Right ventricle myocardium superior (tissue), 1 donor: ENCODE measurements at regions not wholly inside any gene's neighbourhood (a gene's known extent, or its start where the extent isn't known, plus 50 kb on each side); places are given as distances from the start of the nearest gene placed in this dataset.

Experiments used
- ATAC-seq: fragments of 200-7000 bp; cut with Tn5 transposase; one replicate; pipeline ENCODE4 v1.9.1; 2020; ENCODE audit warnings: mild to moderate bottlenecking; ENCODE audit not compliant: poor library complexity
- DNase-seq: peaks from one replicate; pipeline ENCODE4 v3.0.0-alpha.2; 2020
- intact Hi-C: fragments of 100-400 bp; cut with DNase I; formaldehyde crosslinking; loops from one replicate; pipeline ENCODE4 v1.11.2; 2022
- donor health status: DM: no; HTN: yes; CAD: no; lungs with severe emphysema.

DNA sequence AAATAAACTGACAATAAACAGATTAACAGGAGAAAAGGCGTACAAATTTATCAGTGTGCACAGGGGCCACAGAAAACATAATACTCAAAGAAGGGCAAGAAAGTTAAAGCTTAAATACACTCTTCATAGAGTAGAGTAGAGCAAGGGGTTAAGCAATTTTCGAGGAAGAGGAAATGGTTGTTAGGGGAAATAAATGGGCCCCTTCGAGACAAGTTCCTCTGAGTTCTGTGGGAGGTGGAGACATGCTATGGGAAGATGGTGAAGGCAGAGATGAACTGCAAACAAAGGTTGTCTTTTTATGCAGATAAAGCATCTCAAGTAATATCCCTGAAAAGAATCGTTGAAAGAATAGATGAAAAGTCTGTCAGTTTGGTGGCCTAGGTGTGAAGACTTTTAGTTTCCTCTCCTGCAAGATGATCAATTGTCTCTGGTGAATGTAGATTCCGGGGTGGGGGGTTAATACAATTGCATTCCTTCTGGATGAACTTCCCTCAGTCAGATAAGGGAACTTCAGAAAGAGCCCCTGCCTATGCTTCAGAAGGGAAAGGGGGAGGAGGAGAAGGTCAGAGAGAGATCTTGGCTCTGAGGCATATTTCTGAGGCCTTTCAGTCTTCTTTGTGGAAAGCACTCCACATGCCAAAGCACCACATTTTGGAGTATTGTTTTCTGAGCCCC, 127.0 kb downstream of the METTL4 start:
- intact Hi-C loops = no loop called here
- ATAC-seq (no peak), DNase-seq (no peak)

DNA sequence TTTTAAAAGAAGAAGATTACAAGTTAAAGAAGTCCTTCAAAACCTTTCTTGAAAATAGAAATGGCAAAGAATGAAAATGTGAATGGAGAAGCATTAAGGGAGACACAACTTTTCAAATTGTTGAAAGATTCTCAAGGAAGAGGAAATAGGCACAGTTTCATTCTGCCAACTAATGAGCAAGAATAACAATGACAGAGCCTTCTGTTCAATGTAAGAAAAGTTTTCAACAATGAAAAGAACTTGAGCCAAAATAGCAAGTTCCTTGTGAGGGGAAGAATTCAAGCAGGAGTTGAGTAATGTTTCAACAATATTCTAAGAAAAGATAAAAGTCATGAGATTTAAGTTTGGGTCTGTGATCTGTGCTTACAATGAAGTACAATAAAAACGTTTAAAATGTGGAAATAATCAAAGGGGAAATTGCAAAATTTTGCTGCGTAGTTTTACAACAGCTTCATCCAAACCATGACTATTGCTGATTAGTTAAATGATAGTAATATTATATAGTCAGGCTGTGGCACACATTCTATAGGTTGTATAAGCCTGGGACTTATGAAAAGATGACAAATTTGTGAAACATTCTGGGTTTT, 122.6 kb downstream of the METTL4 start:
- DNase-seq (no peak), ATAC-seq (no peak)
- intact Hi-C loops = no loop called here

DNA sequence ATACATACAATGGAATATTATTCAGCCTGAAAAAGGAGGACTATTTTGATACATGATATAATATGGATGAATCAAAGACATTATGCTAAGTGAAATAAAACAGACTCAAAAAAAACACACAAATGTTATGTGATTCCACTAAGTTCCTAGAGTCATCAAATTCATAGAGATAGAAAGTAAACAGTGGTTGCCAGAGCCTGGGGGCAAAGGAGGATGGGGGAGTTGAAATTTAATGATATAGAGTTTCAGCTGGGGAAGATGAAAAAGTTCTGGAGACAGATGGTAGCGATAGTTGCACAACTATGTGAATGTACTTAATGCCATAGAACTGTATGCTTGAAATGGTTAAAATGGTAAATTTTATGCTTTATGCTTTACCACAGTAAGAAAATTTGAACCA, 119.7 kb downstream of the METTL4 start:
- DNase-seq (no peak), ATAC-seq (no peak)
- intact Hi-C loops = no loop called here

DNA sequence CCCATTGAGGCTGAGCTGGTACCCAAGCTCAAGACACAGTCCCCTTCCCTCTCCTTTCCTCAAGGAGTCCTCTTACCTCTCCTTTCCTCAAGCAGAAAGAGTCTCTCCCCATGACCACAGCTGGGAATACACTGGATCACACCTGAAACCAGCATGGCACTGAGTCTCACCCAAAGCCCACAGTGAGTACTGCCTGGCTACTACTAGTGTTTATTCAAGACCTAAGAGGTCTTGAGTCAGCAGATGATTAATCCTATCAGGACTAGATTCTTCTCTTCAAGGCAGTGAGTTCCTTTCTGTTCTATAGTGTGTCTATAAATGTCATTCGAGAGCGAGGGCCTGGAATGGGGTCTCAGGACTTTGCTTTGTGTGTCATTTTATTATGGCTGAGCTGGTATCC, 111.4 kb downstream of the METTL4 start:
- no peak for DNase-seq
- intact Hi-C loops = no loop called here
- ATAC-seq = no peak

DNA sequence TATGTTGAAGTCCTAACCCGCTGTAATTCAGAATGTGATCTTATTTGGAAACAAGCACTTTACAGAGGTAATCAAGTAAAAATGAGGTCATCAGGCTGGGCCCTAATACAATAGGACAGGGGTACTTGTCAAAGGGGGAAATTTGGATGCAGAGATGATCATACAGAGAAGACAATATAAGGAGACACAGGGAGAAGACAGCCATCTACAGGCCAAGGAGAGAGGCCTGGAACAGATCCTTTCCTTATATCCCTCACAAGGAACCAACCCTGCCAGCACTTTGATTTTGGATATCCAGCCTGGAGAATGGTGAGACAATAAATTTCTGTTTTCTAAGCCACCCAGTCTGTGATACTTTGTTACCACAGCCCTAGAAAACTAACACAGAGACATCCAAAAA, 104.3 kb downstream of the METTL4 start:
- intact Hi-C loops = no loop called here
- ATAC-seq (no peak), DNase-seq (no peak)

DNA sequence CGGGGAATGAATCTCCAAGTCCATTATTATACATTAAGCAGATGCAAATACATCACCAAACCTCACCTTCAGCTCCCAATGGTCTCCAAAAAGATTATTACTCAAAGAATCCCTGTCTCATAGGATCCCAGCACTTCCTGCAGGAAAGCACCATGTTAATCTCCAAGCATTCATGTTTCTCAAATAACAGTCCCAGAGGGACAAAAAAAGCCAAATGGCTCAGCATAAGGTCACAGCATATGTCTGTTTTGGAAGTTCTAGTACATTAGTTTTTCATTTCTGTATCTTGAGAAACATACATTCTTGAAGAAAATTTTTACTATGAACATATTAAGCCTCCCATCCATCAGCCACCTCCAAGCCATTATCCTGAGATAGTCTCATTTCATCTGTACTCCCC, 103.3 kb downstream of the METTL4 start:
- intact Hi-C loops = no loop called here
- DNase-seq = no peak

DNA sequence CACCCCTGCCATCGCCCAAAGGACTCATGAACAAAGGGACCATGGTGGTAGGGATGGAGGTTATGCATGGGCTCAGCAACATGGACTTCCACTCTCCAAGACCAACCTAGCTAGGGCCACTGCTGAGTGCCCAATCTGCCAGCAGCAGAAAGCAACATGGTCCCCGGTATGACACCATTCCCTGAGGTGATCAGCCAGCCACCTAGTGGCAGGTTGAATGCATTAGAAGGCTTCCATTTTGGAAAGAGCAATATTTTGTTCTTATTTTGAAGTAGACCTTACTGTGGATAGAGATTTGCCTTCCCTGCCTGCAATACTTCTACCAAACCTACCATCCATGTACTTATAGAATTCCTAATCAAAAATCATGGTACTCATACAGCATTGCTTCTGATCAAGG, 99.8 kb downstream of the METTL4 start:
- ATAC-seq (no peak), DNase-seq (no peak)
- intact Hi-C loops = no loop called here

More for the DNA sequence above, 103.3 kb downstream of the METTL4 start:
- no peak for ATAC-seq

DNA sequence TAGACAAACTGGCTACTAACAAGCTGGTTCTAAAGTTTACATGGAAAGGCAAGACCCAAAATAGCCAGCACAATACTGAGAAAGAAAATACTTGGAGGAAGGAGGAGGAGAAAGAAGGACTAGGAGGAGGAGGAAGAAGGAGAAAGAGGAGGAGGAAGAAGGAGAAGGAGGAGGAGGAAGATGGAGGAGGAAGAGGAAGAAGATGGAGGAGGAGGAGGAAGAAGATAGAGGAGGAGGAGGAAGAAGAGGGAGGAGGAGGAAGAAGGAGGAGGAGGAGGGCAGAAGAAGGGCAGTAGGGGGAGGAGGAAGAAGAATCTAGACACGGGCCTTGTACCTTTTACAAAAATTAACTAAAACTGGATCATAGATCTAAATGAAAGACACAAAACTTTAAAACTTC, 92.6 kb downstream of the METTL4 start:
- intact Hi-C loops = no loop called here
- no peak for ATAC-seq

DNA sequence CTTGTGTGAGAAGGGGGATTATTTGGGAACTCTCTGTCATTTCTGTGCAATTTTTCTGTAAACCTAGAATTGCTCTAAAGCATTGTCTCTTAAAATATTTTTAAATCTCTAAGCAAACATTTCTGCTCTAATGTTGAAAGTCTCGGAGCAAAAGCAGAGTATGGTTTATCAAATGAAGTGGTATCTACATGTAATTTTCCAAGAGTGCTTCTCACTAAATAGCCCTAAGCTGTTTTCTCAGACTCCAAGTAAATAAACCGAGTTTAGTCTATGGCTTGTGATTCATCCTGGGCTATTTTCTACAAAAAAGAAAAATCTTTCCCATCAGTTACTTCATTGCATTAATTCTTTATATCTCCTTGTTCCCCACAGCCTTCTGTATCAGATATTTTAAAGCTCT, 90.8 kb downstream of the METTL4 start:
- DNase-seq = no peak
- no peak for ATAC-seq
- intact Hi-C loops = no loop called here

More for the DNA sequence above, 92.6 kb downstream of the METTL4 start:
- no peak for DNase-seq

DNA sequence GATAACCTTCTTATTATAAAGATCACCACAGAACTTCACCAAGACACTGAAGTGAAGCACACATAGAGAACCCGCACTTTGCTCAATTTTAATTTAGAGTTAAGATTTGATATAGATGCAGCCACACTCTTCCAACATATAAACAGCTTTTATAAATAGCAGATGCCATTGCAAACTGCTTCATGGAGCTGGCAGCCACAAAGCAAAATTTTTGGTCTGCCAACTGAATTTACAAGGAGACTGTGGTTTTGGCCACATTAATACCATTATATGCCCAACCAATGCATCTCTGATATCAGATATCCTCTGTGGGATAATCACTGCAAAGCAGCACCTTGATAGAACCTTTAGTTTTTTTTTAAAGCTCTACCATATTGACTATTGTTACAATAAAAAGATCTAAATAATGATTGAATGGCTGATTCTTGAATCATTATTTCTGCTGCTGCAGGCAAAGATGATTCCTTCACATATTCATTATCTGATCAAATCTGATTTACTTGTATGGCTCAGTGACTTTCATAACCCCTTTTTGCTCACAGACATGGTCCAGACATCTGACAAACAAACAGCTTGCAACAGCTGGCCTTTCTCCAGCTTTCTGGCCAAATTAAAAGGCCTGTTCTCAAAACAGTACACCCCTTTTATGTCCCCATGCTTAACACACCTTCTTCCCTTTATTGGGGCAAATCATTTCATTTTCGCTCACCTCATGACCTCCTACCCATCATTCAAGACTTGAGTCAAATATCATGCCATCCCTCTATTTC, 88.4 kb downstream of the METTL4 start:
- DNase-seq (no peak), ATAC-seq (no peak)
- intact Hi-C loops = no loop called here

DNA sequence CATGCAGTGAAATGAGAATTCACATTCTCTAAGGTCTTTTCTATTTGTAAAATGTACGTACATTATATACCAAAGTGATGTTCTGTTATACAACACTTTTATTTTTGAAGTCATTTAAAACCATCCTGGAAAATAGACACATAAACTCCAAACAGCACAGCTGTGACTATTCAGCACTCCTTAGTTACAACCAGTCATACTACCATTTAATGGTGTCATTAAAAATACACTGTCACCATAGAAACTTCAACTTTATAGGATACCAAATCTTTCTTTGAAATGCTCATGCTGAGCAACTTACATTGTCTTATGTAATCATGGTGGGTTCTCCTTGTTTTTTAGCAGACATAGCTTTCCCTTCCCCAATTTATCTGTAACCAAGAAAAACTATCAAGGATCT, 85.3 kb downstream of the METTL4 start:
- intact Hi-C loops = no loop called here
- ATAC-seq (no peak), DNase-seq (no peak)

DNA sequence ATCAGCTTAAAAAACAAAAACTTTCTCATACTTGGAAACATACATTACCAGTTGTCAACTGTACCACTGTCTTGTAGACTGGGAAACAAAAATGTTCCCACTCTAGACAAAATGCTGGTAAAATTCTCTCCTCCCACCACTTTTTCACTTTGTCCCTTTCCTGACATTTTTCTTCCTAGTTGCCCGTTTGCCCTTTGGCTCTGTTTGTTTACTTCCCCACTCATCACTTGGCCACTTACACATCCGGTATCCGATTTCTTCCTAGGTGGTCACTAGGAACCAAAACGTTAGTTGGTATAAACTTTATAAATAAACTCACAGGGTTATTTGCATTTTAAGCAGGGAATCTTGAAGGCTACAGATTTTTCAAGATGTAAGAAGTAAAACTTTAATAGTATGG, 84.9 kb downstream of the METTL4 start:
- ATAC-seq = no peak
- intact Hi-C loops = no loop called here
- no peak for DNase-seq
